Body of pancreas (tissue), 4 donors: ENCODE measurements at regions not wholly inside any gene's neighbourhood (a gene's known extent, or its start where the extent isn't known, plus 50 kb on each side); places are given as distances from the start of the nearest gene placed in this dataset.

Source experiments
- POLR2A ChIP-seq, 3 donors: fragments of 450-650 bp; IDR thresholded peaks; one replicate each; pipeline ENCODE4 v1.6.1; 2016; ENCODE audit warnings: antibody characterized with exemption in 3 of 3, mild to moderate bottlenecking in 2 of 3
- TF ChIP-seq, protein P1 (sequence below), 7 experiments: fragments of 450-650 bp in 4 of 7; fragments of 200-600 bp in 3 of 7; sonication (generic) in 3 of 7; IDR thresholded peaks; one replicate each; pipeline ENCODE4 v1.5.1; 2016 to 2019; ENCODE audit warnings: antibody characterized with exemption in 7 of 7

DNA sequence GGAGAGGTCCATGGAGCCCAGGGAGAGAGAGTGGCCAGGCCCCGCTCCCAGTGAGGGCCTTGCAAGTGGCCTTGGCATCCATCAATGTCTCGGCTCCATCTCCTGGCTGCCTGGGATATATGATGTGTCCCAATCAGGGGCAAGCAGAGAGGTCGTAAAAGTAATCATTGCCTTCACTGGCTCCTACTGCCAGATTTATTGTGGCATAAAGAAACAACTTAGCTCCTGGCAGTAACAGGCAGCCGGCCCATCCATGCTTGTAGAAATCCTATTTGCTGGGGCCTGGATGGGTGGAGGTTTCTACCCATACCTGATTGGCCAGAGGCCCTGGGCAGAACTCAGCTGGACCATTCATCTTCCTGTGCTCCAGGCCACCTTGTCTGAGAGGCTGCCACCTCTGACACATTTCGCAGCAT lies 272.6 kb downstream of the MATN1 start:
- TF ChIP-seq, protein P1, sequence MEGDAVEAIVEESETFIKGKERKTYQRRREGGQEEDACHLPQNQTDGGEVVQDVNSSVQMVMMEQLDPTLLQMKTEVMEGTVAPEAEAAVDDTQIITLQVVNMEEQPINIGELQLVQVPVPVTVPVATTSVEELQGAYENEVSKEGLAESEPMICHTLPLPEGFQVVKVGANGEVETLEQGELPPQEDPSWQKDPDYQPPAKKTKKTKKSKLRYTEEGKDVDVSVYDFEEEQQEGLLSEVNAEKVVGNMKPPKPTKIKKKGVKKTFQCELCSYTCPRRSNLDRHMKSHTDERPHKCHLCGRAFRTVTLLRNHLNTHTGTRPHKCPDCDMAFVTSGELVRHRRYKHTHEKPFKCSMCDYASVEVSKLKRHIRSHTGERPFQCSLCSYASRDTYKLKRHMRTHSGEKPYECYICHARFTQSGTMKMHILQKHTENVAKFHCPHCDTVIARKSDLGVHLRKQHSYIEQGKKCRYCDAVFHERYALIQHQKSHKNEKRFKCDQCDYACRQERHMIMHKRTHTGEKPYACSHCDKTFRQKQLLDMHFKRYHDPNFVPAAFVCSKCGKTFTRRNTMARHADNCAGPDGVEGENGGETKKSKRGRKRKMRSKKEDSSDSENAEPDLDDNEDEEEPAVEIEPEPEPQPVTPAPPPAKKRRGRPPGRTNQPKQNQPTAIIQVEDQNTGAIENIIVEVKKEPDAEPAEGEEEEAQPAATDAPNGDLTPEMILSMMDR (IDR thresholded peaks at IDR 0.05), result no peak
- no peak for TF ChIP-seq POLR2A (IDR thresholded peaks at IDR 0.05)
